ENCODE measurements at regions not wholly inside any gene's neighbourhood (a gene's known extent, or its start where the extent isn't known, plus 50 kb on each side); places are given as distances from the start of the nearest gene placed in this dataset.

- no peak for DNase-seq
Observed at GRCh38 chr11:26271666-26272065, 60.3 kb upstream of the ANO3 start.

GRCh38 chr11:26276798-26277424, 55.0 kb upstream of the ANO3 start:
- peak; percentile 52 for DNase-seq

GRCh38 chr11:26278354-26278753, 53.6 kb upstream of the ANO3 start:
- no peak for DNase-seq

Data from activated CD4-positive, alpha-beta T cell treated with anti-CD3 and anti-CD28 coated beads, Interleukin-10, Interleukin-2, amounts not matched to agents 100 ng/mL and 50 ng/mL, durations not matched to agents 16 hours and 8 hours (primary cell).